ENCODE measurements at regions not wholly inside any gene's neighbourhood (a gene's known extent, or its start where the extent isn't known, plus 50 kb on each side); places are given as distances from the start of the nearest gene placed in this dataset.

DNA sequence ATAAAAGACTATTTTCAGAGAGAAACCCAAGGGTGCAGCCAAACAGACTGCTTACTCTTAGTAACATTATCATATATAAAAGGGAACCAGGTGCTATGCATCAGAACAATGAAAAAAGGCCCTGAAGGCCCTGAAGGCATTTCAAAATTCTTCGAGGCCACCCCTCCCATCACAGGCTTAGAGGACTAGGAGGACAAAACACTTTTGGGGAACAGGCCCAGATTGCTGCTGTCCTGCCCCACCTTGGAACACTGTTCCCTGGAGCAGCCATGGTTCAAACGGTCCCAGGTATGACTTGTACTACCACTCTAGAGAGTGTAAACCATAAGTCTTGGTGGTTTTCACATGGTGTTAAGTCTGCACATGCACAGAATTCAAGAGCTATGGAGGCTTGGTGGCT, 2183.1 kb upstream of the CELF4 start (continued):
- TF ChIP-seq, protein P1, sequence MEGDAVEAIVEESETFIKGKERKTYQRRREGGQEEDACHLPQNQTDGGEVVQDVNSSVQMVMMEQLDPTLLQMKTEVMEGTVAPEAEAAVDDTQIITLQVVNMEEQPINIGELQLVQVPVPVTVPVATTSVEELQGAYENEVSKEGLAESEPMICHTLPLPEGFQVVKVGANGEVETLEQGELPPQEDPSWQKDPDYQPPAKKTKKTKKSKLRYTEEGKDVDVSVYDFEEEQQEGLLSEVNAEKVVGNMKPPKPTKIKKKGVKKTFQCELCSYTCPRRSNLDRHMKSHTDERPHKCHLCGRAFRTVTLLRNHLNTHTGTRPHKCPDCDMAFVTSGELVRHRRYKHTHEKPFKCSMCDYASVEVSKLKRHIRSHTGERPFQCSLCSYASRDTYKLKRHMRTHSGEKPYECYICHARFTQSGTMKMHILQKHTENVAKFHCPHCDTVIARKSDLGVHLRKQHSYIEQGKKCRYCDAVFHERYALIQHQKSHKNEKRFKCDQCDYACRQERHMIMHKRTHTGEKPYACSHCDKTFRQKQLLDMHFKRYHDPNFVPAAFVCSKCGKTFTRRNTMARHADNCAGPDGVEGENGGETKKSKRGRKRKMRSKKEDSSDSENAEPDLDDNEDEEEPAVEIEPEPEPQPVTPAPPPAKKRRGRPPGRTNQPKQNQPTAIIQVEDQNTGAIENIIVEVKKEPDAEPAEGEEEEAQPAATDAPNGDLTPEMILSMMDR (IDR thresholded peaks at IDR 0.05; ENCODE audit: control extremely low read depth in 1 of 3, insufficient read depth in 1 of 3, low read depth in 1 of 3, low read length in 3 of 3), result no peak
- TF ChIP-seq SP2 (IDR thresholded peaks at IDR 0.05; ENCODE audit: low read length), result no peak

All from H1 (cell line).